GM21360 (cell line): ENCODE measurements at regions not wholly inside any gene's neighbourhood (a gene's known extent, or its start where the extent isn't known, plus 50 kb on each side); places are given as distances from the start of the nearest gene placed in this dataset.

Experiments used
- ATAC-seq: cut with Tn5 transposase; IDR thresholded peaks from one replicate; pipeline ENCODE4 v1.9.1; 2021; ENCODE audit warnings: mild to moderate bottlenecking, moderate library complexity; ENCODE audit not compliant: unreplicated experiment

DNA sequence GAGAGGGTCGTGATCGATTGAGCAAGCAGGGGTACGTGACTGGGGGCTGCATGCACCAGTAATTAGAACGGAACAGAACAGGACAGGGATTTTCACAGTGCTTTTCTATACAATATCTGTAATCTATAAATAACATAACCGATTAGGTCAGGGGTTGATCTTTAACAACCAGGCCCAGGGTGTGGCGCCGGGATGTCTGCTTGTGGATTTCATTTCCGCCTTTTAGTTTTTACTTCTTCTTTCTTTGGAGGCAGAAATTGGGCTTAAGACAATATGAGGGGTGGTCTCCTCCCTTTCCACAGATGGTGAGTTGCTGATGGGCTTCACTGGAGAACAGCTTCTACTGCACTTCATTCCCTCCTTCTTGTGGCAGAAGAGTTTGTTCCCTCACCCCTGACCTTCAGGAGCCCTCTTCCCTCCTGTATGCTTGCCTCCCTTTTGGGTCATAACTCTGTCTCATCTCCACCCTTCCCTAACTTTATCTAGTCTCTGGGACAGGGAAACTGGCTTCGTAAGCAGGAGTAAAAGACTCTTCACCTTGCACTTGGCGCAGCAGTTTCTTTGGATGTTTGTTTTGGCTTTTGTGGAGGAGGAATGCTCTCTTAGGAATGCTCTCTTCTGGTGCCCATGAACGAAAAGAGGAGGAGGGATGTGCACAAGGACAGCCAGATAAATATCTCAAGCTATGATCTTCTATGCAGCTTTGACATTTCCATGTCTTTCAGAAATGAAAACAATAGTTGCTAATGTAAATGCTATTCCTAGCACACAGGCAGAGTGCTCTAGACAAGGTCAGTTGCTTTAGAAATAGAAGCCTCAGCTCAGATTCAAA lies 139.8 kb upstream of the RPS23 start:
- ATAC-seq, result no peak

GRCh38 chr5:82416512-82416911 lies 138.4 kb upstream of the RPS23 start:
- ATAC-seq, result no peak

DNA sequence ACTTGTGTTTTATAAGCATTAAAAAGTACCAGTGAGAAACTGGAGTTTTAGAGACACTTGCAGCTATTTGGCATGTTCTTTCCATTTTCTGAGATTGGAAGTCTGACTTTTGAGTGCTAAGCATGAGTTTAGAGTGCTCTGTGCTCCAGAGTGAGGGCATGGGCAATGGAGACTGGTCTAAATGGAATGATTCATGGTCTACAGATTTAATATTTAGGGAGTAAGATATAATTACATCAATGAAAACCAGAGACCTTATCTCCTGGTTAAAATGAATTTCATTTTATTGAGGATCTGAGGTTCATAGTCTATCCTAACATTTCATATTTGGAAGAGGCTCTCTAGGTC lies 135.9 kb upstream of the RPS23 start:
- ATAC-seq, result no peak

GRCh38 chr5:82413302-82414040 lies 135.3 kb upstream of the RPS23 start:
- no peak for ATAC-seq

DNA sequence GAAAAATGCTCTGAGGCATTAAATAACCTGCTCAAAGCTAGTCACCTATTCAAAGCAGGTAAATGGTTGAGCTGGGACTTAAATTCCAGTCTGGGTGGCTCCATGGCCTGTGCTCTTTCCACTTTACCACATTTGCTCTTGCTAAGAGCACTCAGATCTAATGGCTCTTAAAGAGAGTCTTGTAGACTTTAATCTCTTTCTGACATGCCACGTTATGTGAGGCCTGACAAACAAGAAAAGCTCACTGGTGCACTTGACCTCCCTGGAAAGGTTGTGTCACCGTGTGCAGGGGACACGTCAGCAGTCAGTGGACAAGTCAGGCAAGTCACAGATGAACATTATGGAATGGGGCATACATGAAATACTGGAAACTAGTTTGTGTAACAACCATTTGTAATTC lies 129.9 kb upstream of the RPS23 start:
- no peak for ATAC-seq

DNA sequence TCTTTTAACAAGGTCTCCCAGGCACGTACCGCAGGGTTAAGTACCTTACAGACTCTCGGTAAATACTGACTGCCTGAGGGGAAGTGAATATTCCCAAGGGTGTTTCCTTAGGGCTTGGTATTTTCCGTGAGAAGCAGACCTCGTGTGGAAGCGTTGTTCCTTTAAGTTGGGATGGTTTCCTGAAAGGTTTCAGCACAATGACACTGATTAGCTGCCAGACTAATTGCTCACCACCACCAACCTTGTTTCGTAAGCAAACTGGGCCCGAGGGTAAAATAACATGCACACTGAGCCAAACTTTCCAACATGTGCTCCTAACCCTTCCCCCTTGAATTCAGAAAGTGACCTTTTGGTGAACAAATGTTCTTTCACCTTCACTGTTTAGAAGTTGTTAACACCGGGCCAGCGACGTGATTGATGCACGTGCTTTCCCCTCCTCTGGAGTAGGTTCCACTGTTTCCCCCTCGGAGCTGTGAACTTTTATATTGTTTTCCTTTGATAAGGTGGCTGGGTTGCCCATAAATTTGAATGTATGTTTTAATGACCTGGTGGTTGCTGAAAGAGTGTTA lies 128.1 kb upstream of the RPS23 start:
- no peak for ATAC-seq

DNA sequence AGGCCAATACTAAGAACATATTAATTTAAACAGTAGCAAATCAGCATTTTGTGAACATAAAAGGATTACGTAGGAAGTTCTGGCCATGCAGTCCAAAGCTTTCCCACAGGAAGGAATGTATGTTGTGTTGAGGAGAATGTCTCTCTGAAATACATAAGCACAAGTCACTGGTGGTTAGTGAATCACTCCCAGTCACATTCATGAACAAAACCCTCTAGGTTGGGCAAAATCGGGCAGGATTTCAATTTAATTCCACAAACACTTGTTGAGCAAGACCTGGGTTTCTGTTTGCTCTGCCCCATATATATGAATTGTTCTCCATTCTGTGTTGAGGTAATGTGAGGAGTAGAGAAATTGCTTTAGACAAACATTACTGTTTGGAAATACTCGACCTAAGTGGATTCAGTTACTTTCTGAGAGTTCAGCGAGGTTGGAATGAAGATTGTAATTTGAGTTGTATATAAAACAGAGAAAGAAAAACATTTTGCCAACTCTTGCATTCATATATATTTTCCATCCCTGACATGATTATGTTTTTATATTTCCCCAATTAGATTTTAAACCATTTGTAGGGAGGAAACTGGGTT lies 127.6 kb upstream of the RPS23 start:
- ATAC-seq, result no peak

- no peak for ATAC-seq
These were observed 127.0 kb upstream of the RPS23 start for GRCh38 chr5:82405161-82405560.

- no peak for ATAC-seq
These were observed 126.3 kb upstream of the RPS23 start for GRCh38 chr5:82404382-82404945.

- ATAC-seq, result no peak
These were observed 125.6 kb upstream of the RPS23 start for GRCh38 chr5:82403724-82404123.

- no peak for ATAC-seq
These were observed 124.9 kb upstream of the RPS23 start for GRCh38 chr5:82403026-82403425.

- ATAC-seq, result no peak
These were observed 121.0 kb upstream of the RPS23 start for GRCh38 chr5:82399111-82399510.

DNA sequence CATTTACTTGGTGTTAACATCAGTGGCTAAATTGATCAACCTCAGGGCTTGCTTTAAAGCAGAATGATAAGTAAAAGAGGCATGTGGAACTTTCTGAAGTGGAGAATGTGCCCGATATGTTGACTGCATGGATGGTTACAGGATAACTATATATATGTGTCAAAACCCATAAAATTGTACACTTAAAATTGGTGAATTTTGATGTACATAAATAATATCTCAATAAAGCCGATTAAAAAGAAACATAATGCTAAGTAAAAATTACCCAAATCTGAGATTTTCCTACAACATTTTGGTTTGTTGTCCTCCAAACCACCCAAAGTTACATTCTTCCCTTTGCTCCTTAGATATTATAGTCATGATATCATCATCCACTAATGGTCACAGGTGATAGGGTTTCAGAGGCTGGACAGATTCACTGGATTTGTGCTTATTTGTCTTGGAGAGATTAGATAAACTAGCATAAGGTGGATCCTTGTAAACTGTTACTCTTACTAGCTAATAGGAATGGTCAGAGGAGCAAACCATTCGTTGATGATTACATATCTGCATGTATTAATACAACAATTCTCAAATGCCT lies 119.7 kb upstream of the RPS23 start:
- ATAC-seq, result no peak

- no peak for ATAC-seq
These were observed 118.8 kb upstream of the RPS23 start for GRCh38 chr5:82396871-82397514.

- no peak for ATAC-seq
These were observed 118.2 kb upstream of the RPS23 start for GRCh38 chr5:82396396-82396795.

DNA sequence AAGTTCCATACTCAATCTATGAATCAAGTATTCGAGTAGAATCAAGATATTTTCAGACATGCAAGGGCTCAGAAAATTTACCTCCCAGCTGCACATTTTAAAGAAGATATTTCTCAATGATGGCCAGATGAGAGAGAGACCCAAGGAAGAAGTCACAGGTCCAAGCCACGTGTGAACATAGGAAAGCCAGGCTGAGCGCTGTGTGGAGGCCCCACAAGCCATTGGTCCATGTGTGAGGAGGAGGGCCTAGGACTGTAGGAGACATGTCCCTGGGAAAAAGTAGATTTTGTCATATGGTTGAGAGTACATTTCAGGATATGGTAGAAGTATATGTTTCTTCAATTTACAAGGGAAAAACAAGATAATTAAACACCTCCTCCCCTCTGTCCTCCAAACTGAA lies 115.8 kb upstream of the RPS23 start:
- no peak for ATAC-seq

- ATAC-seq, result no peak
These were observed 111.9 kb upstream of the RPS23 start for GRCh38 chr5:82390088-82390487.

- ATAC-seq, result no peak
These were observed 111.2 kb upstream of the RPS23 start for GRCh38 chr5:82389347-82389746.

GRCh38 chr5:82388181-82388580 lies 110.0 kb upstream of the RPS23 start:
- ATAC-seq, result no peak

GRCh38 chr5:82387819-82388166 lies 109.6 kb upstream of the RPS23 start:
- ATAC-seq, result no peak
